Stimulated activated CD8-positive, alpha-beta memory T cell treated with anti-CD3 and anti-CD28 coated beads, Interleukin-15, amount 100 ng/mL, for 4 hours (primary cell): ENCODE measurements at regions not wholly inside any gene's neighbourhood (a gene's known extent, or its start where the extent isn't known, plus 50 kb on each side); places are given as distances from the start of the nearest gene placed in this dataset.

Experiments used
- DNase-seq, 2 donors: peaks; one replicate each; pipeline ENCODE4 v3.0.0-alpha.2; 2020; ENCODE audit warnings: low read depth in 2 of 2

GRCh38 chr1:221201773-221202172, 322.5 kb downstream of the HLX start:
- no peak for DNase-seq

DNA sequence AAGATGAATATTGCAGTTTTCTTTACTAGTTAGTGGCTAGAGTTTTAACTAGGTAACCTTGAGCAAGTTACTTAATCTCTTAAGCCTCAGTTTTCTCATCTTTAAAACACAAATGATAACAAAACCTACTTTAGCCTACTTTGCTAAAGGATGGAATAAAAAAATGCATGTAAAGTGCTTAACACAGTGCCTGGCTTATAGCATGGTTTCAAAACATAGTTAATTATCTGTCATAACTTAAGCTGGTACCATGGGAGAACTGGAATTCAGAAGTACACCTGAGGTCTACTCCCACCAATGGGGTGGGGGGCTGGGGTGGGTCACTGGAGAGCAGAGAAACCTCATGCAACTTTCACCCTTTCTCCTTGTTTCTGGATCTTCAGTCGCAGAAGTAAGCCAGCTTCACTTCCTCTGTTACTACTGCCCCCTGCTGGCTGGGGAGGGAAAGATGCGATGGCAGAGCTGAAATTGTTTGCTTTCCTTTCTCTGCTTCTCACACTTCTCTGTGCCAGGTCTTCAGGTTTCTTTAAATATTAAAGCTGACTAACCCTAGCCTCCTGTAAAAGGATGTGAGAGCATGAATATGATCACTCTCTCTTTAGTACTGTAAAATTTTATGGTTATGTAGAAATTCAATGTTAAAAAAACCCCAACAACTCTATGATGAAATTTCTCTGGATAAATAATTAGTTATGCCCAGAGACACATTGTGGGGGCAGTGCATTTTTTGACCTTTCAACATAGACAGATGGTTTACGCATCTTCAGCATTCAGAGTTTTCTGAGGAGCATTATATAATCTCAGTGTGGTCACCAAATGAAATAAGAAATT, 324.2 kb downstream of the HLX start:
- DNase-seq: peak in 1 of 2 donors; percentile 19

DNA sequence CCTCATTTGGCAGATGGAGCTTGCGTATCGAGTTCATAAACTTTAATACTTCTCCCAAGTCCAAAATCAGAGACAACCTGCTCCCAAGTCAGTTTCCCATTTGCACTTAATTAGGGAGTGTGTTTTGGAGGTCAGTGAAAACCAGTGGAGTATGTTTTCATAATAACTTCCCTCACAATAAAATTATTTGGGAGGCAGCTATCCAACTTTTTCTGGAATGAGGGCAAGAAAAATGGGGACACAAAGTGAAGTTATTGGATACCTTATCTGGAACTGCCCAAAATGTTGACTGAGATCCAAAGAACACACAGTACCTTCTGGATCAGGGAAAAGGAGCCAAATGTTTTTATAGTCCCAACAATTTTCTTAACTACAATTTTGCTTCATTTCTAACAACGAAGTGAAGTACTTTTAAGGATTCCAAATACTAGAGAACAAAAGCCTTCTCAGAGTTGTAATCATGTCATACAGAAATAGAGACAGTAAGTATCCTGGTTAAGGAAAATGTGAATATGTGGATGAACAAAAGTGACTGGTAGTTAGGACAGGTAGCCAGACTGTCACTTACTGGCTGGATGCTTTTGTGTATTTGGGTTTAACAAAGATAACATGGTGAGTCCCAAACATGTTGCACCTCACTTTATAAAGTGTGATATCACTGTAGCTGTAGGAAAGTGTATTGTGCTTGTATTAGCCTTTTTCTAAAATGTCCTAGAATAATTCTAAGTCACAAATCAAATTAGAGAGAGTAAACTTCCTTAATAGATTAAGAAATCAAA, 325.0 kb downstream of the HLX start:
- DNase-seq: no peak

DNA sequence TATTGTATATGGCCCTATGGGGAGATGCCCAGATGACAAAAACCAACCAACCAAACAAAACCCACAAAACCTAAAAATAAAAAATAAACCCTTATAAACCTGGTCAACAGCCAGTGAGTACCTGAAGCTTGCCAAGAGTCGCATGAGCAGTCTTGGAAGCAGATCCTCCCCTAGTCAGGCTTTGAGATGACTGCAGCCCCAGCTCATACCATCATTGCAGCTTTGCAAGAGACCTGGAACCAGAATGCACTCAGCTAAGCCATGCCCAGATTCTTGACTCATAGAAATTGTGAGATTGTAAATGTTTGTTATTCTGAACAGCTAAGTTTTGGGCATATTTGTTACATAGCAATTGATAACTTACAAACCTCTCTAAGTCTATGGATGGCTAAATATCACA, 326.8 kb downstream of the HLX start:
- DNase-seq: no peak

DNA sequence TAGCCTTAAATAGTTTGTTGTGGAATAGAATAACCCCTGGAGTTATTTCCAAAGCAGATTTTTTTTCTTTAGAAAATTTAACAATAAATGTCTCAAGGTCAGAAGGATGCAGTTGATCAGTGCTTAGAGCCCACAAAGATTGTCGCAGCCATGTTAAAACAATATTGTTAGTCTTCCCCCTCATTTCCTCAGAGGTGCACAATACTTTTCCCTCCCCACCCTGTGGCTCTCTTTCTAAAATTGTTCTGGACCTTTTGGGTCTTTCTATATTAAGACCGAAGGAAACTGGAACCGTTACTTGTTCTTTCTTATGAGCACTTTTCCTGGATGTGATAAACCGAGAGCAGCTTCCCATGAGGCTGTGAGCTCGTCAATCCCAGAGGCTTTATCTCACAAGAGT, 333.7 kb downstream of the HLX start:
- no peak for DNase-seq

DNA sequence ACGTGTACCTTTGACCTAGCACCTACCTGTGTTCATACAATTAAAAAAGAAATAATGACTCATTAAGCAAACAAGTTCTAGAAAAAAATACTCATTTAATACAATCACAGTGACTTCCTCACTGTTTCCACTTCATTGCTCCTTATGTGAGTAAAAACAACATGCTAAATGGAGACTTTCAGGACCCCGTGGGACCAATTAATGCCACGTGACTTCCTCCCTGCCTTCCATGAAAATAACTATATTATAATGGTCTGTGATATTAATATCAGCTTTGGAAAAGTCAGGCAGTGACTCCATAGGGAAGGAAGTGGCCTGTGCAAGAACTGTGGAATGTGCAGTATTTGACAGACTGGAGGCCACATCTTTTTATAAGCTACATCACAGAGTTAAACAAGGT, 337.8 kb downstream of the HLX start:
- no peak for DNase-seq

DNA sequence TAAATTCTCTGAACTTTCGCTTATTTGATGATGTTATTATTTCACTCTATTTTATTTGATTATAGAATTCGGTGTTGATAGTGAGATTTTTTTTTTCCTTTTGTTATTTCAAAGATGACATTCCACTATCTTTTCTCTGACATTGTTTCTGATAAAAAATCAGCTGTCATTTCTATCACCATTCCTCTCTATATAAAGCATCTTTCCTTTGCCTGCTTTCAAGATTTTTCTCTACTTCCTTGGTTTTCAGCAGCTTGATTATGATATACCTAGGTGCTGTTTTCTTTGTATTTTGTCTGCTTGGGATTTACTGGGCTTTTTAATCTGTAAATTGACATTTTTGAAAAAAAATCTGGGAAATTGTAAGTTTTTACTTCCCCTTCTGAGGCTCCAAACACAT, 344.0 kb downstream of the HLX start:
- DNase-seq: no peak

DNA sequence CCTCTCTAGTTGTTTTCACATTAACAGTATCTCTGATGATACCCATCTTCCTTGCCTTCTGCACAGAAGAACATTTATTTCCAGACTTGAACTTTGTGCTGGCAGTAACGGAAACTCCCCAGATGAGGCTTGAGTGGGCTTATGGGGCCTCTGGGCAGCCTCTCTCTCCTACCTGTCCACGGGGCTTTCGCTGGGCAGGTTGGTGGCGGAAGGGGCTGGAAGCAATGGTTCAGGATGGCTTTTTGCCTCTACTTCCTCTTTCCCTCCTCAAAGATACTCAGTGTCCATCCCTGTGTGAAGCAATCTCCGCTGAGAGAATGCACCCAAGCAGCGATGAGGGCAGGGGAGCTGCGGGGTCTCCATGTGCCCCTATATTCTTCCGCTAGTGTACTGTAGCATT, 348.2 kb downstream of the HLX start:
- DNase-seq: no peak

DNA sequence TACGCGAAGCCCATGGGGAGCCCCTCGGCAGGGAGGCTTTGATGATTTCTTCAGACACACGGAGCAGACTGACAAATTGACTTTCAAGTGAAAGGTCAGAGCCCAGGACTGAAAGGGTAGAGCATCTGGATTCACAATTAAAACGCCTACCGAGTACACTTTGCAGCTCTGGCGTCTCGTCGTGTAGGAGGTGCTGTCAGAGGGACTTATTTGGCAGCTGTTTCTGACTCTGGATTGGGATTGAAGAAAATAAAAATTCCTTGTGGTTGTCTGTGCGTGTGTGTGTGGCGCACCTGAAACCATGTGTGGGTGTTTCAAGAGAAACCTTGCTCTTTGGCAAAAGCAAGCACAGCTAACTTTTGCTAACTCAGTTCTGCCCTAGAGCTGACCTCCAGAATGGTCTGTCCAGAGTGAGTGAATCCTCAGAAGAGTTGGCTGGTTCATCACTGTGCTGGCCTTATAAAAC, 348.7 kb downstream of the HLX start:
- DNase-seq: no peak

- DNase-seq: no peak
Observed at GRCh38 chr1:221228594-221228993, 349.4 kb downstream of the HLX start.

- no peak for DNase-seq
Observed at GRCh38 chr1:221230605-221231004, 351.4 kb downstream of the HLX start.

- no peak for DNase-seq
Observed at GRCh38 chr1:221234791-221235190, 355.5 kb downstream of the HLX start.

DNA sequence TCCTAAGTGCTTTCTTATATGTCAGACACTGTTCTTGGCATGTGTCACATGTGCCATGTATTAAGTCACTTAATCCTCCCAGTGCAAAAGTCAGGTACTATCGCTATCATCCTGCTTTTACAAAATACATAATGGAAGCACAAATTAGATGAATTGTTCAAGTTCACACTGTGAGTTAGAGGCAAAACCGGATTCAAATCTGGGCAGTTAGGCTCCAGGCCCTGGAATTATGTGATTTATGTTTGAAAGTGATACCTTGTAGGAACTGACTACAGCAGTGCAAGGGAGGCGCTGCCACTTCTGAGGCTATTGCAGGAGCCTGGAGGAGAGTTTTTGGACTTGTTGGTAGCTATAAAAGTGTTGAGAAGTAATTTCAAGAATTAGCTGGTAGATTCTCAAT, 358.3 kb downstream of the HLX start:
- DNase-seq: no peak

GRCh38 chr1:221239181-221239580, 359.9 kb downstream of the HLX start:
- no peak for DNase-seq

DNA sequence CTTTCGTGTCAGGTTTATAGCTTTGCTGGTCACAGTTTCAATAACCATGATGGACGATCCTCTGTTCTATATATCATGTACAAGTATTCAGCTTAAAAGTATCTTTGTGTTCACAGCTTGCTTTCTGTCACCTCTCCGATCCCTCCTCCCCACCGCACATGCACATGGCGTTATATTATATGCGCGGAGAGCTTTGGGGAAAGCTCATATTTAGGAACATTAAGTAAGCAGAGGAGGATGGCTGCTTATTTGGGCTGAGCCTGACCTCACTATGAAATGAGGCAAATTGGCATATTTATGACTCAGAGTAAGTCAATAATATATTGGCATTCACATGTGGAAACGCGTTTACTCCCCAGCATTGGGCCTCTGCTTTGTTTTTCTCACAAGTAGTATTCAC, 360.5 kb downstream of the HLX start:
- DNase-seq: no peak

- DNase-seq: no peak
Observed at GRCh38 chr1:221240690-221241089, 361.4 kb downstream of the HLX start.

DNA sequence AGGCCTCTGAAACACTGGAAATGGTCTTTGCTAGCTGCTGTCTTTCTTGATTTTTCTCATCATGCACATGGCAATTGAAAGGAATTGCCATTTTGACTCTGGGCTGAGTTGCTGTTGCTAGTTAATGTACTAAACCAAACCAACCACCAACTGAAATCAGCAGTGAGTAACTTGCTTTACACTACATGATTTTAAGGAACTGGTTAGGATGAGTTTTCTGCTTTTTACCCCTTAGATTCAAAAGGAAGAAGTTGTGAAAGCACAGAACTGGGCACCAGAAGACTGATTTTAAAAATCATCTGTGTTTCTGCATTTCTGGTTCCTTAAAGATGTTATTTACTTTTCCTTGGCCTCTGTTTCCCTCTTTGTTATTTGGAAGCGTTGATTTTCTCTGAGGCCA, 361.9 kb downstream of the HLX start:
- no peak for DNase-seq

DNA sequence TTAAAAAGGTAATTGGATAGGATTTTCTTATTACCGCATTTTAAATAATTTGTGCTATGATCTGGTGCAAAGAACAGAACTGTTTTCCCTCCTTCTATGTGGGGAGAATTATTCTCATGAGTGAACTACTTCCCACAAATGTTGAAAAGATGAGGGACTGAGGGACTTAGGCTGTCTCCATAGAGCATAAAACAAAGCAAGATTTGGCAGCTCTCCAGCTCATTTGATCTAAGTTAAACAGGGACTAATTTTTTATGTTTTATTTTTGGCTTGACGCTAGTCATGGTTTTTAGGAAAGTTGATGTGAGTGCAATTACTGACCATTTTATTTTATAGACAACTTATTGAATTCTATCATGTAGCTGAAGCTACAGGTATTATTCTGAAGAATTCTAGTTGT, 362.3 kb downstream of the HLX start:
- DNase-seq: no peak

GRCh38 chr1:221246067-221246466, 366.8 kb downstream of the HLX start:
- DNase-seq: no peak

GRCh38 chr1:221246628-221247415, 367.6 kb downstream of the HLX start:
- no peak for DNase-seq

DNA sequence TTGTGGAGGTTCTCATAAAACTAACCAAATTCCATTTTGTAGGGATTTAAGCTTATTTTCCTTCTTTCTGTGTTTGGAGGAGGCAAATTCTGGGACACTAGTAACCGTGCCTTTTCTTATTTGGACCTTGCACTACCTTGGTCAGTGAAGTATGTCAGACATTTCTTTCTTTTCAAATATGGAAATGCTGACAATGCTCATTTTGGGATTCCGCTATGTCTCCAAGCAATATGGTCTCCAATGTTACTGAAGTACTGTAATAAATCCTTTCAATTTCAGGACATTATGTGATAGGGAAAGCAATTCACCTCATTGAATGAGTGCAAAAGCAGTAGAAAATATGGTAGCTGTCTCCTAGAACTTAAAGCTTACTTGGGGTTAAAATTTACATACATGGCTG, 372.3 kb downstream of the HLX start:
- DNase-seq: no peak

DNA sequence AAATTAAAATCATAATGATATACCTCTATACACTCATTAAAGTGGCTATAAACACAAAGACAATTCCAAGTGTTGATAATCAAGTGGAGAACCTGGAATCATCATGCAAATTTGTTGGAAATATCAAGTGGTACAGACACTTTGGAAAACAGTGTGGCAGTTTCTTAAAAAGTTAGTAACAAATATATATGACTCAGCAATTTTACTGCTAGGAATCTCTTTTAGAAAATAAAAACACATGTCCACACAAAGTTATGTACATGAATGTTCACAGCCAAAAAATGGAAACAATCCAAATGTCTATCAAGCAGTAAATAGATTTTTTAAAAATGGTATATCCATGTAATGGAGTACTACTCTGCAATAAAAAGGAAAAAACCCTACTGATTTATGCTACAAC, 375.6 kb downstream of the HLX start:
- no peak for DNase-seq
